ENCODE measurements at regions not wholly inside any gene's neighbourhood (a gene's known extent, or its start where the extent isn't known, plus 50 kb on each side); places are given as distances from the start of the nearest gene placed in this dataset.
"Not testable (repeated sequence)": the region's sequence is repeated elsewhere in the genome, so short reads cannot be mapped to it uniquely, and the experiment has no call there.

DNA sequence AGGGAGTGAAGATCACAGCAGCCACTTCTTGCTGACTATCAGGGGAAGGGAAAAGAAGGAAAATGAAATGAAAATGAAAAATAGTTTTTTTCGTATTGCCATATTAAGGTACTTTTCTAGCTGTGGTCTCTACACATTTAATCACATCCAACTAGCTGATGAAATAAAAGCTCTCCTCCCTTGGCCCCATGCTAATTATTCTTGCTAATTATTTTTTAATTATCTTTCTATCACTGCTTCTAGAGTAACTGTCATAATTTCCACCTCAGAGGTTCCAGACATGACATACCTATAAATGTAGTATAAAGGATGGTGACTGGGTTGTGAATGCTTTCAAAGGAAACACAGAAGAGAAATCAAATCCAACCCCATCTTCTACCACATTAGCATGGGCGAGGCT lies 334.1 kb upstream of the MAN1A1 start:
- DNase-seq = no peak

DNA sequence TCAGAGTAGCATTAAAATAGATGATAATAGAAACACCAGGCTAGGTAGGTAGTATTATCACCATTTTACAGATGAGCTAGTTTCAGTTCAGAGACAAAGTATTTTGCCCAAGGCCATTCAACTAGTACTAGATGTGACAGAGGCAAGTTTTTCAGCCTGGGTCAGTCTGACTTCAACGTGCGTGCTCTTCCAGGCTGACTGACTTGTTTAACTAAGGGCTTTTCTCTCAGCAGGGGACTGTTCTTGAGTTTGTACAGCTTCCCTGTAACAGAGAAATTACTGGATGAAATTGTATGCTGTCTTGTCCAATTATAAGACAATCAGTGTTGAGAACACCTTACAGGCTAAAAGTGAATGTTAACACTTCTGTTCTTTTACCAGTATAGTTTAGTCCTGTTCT lies 333.5 kb upstream of the MAN1A1 start:
- DNase-seq = no peak

DNA sequence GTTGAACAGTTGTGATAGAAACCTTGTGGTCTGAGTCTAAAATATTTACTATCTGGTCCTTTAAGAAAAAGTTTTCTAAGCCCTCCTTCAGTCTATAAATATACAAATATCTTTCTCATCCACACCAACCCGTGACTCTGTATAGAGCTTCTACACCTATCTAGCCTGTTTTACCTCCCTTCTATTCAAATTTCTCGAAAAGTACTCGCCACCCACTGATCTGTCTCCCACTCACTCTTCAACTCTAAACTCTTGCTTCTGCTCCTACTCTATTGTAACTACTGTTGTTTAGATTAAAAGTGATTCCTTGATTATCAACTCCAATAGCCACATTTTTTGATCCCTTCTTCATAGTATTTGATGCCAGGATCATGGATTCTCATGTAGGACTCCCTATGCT lies 329.4 kb upstream of the MAN1A1 start:
- no peak for DNase-seq

DNA sequence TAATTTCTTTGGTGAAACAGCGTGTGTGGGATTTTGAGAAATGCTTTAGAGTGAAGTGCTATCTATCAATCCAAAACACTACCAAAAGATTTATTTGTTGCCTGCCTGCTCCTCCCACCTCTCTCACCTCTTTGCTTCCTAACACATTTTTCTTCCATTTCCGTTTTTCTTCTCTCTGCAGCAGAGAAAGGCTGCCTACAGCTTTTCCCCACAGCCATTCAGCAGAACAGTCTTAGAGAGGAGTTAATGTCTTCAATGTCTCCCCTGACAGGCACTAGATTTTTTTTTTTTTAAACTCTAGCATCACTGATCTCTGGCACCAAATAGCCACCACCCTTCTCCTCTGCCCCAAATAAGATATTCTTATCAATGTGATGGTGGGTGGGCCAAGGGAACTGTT lies 327.8 kb upstream of the MAN1A1 start:
- DNase-seq = no peak

- DNase-seq = no peak
These were observed 327.4 kb upstream of the MAN1A1 start for GRCh38 chr6:119676961-119677360.

DNA sequence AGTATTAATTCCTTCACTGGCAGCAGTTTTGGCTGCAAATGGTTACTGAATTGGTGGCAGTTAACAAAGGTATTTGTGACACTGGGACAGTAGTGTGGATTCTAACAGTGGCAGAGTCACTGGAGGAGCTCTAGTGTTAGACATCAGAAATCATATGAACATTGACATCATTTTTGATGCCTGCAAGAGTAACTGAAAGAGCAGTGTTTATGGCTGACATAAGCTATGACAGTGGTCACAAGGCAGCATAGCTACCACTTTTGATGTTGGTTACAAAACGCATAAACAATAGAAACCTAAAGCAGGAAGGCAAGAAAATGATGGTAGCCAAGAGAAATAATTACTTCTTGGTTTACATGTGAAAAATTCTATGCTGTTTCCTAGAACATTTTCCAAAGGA lies 326.7 kb upstream of the MAN1A1 start:
- no peak for DNase-seq

GRCh38 chr6:119673741-119674140 lies 324.2 kb upstream of the MAN1A1 start:
- no peak for DNase-seq

GRCh38 chr6:119672725-119673124 lies 323.2 kb upstream of the MAN1A1 start:
- no peak for DNase-seq

- DNase-seq = no peak
These were observed 321.5 kb upstream of the MAN1A1 start for GRCh38 chr6:119671105-119671504.

DNA sequence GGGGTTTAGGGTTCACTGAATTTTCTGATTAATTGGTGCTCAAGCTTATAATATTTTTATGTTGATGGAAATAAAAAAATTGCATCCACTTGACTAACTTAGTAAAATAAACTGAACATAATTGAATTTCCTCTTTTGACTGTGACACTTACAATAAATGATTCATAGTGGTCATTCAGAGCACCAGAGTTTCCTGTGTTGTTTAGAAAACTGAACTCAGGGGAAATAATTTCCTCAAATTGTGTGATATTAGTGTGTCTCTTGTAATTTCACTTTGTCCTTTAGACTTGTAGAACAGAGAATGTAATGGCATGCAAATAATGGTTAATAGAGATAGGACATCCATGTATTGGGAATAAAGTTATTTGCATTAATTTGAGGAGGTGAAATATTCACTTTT lies 319.7 kb upstream of the MAN1A1 start:
- DNase-seq = no peak

- DNase-seq = not testable (repeated sequence)
These were observed 315.9 kb upstream of the MAN1A1 start for GRCh38 chr6:119665432-119665831.

- no peak for DNase-seq
These were observed 312.1 kb upstream of the MAN1A1 start for GRCh38 chr6:119661628-119662027.

GRCh38 chr6:119661078-119661477 lies 311.5 kb upstream of the MAN1A1 start:
- no peak for DNase-seq

- DNase-seq = no peak
These were observed 309.4 kb upstream of the MAN1A1 start for GRCh38 chr6:119658917-119659316.

DNA sequence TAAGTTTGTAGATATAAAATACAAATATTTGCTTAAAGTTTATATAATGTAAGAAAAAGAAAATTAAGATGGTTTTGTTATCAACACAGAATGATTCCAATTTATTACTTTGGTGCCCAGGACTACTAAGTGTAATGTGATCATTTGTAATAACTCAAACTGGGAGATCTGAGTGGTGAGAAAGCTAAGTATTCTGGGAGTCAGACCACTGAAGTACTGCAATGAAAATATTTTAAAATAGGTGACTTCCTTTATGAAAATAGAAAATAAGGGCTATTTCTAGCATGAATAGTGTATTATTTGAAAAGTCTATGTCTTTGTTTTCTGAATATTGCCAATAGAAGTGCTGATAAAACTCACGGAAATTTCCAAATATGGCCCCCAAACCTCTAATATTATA lies 305.6 kb upstream of the MAN1A1 start:
- no peak for DNase-seq

- DNase-seq = no peak
These were observed 303.8 kb upstream of the MAN1A1 start for GRCh38 chr6:119653329-119653728.

DNA sequence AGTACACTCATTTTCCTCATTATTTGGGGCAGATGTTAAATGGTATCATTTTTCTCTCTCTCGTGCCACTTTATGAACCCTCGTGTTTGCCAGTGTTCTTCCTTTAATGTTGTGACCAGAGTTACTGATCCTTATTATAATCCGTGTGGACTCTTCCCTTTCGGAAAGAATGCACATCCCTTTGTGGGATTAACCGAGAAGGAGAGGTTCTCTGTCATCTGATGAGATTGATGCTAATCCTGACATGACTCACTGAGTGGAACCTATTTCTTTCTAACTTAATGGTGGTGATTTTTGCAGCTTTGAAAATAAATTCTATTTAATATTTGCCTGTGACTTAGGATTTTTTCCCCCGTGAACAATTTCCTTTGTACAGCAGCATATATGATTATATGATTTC lies 300.0 kb upstream of the MAN1A1 start:
- DNase-seq = no peak

DNA sequence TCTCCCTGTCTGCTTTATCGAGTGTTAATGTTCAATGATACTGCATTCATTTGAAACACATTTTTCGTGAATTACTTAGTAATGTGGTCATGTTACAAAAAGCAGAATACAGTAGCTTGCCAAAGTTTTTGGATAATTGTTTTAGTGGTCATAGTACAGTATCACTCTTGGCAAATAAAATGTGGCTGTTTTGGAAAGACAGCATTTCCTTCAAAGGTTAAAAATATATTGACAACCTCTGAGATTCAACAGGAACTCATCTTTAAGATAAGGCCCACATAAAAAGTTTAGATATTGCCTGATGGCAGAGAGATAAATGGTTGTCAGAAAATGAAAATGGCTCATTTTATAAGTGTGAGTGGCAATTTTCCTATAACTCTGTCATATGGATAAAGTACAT lies 297.7 kb upstream of the MAN1A1 start:
- no peak for DNase-seq

DNA sequence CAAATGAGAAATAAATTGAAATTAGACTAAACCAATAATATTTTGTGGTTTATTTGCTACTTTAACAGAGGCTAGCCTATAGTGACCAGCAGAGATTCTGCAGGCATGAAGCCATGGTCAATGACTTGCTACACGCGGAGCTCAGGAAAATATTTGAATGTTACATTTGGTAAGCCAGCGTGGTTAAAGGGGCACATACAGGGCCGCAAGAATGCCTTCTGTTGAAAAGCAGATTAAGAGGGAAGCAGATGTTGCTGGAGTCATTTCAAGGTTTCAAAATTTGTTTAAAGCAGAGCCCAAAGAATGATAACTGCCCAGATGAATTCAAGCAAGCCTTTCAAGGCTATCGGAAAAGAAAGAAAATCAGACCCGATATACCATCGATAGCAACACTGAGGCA lies 294.3 kb upstream of the MAN1A1 start:
- DNase-seq = no peak

DNA sequence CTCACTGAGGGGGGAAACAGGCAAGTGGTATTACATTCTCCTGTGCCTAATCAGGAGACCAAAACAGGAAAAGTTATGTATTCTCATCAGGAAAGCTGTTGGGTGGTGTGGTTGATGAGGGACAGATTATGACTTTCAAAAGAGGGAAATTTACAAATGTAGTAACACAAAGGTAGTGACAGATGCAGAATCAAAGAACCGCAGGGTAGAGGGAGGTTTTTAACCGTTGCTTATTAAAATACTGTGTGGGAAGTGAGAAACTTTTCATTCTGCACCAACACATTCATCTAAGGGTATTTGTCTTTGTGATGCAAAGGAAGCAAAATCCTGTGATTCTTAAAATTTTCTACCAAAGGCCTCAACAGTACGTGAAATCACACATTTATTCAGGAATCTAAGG lies 288.2 kb upstream of the MAN1A1 start:
- DNase-seq = no peak

DNA sequence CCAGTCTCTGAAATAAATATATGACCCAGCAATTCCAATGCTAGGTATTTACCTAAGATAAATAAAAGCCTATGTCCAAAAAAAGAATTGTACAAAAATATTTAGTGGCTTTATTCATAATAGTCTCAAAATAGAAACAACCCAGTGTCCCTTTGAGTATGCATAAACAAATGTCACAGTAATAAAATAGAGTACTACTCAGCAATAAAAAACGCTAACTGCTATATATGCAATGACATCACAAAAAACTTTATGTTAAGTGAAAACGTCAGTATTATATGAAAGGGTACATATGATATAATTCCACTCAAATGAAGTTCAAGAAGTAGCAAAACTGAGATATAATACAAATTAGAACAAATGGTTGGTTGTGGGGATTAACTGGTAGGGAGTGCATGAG lies 286.5 kb upstream of the MAN1A1 start:
- DNase-seq = no peak

GRCh38 chr6:119633461-119633860 lies 283.9 kb upstream of the MAN1A1 start:
- no peak for DNase-seq

DNA sequence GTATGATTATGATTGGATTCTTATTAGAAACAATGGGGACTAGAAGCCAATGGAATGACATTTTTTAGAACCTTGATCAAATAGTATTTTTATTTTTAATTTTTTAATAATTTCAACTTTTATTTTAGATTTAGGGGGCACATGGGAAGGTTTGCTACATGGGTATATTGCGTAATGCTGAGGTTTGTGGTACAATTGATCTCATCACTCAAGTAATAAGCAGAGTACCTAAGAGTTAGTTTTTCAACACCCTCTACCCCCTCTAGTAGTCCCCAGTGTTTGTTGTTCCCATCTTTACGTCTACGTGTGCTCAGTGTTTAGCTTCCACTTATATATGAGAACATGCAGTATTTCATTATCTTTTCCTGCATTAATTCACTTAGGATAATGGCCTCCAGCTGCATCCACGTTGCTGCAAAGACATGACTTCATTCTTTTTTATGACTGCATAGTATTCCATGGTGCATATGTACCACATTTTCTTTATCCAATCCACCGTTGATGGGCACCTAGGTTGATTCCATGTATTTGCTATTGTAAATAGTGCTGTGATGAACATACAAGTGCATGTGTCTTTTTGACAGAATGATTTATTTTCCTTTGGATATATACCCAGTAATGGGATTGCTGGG lies 281.1 kb upstream of the MAN1A1 start:
- no peak for DNase-seq

- no peak for DNase-seq
These were observed 279.4 kb upstream of the MAN1A1 start for GRCh38 chr6:119628691-119629594.
